HG03139 (cell line): ENCODE measurements at regions not wholly inside any gene's neighbourhood (a gene's known extent, or its start where the extent isn't known, plus 50 kb on each side); places are given as distances from the start of the nearest gene placed in this dataset.

Experiments used
- ATAC-seq: cut with Tn5 transposase; IDR thresholded peaks from one replicate; pipeline ENCODE4 v1.9.1; 2021; ENCODE audit not compliant: unreplicated experiment

GRCh38 chr11:116563028-116563711 lies 209.6 kb downstream of the BUD13 start:
- no peak for ATAC-seq

- no peak for ATAC-seq
Observed at GRCh38 chr11:116560589-116560988, 212.2 kb downstream of the BUD13 start.

- ATAC-seq, result no peak
Observed at GRCh38 chr11:116558504-116559211, 214.1 kb downstream of the BUD13 start.

GRCh38 chr11:116557282-116557681 lies 215.5 kb downstream of the BUD13 start:
- ATAC-seq, result no peak

GRCh38 chr11:116556483-116556882 lies 216.3 kb downstream of the BUD13 start:
- no peak for ATAC-seq

- no peak for ATAC-seq
Observed at GRCh38 chr11:116553482-116553881, 219.3 kb downstream of the BUD13 start.

- ATAC-seq, result no peak
Observed at GRCh38 chr11:116551576-116551975, 221.2 kb downstream of the BUD13 start.

- ATAC-seq, result no peak
Observed at GRCh38 chr11:116548256-116548655, 224.5 kb downstream of the BUD13 start.

GRCh38 chr11:116547571-116547970 lies 225.2 kb downstream of the BUD13 start:
- no peak for ATAC-seq

- ATAC-seq, result no peak
Observed at GRCh38 chr11:116545912-116546311, 226.9 kb downstream of the BUD13 start.

GRCh38 chr11:116544721-116545120 lies 228.1 kb downstream of the BUD13 start:
- ATAC-seq, result no peak

- ATAC-seq, result no peak
Observed at GRCh38 chr11:116543911-116544475, 228.8 kb downstream of the BUD13 start.

- no peak for ATAC-seq
Observed at GRCh38 chr11:116543099-116543498, 229.7 kb downstream of the BUD13 start.

GRCh38 chr11:116542406-116542805 lies 230.4 kb downstream of the BUD13 start:
- ATAC-seq, result no peak

GRCh38 chr11:116541460-116541859 lies 231.3 kb downstream of the BUD13 start:
- ATAC-seq, result no peak

- ATAC-seq, result no peak
Observed at GRCh38 chr11:116540645-116541304, 232.0 kb downstream of the BUD13 start.

GRCh38 chr11:116539836-116540418 lies 232.9 kb downstream of the BUD13 start:
- ATAC-seq, result no peak

GRCh38 chr11:116539211-116539610 lies 233.6 kb downstream of the BUD13 start:
- ATAC-seq, result no peak

- no peak for ATAC-seq
Observed at GRCh38 chr11:116538677-116539076, 234.1 kb downstream of the BUD13 start.

- ATAC-seq, result no peak
Observed at GRCh38 chr11:116537709-116538108, 235.1 kb downstream of the BUD13 start.

GRCh38 chr11:116537121-116537520 lies 235.7 kb downstream of the BUD13 start:
- no peak for ATAC-seq
